Uterus (tissue), 3 donors: ENCODE measurements at regions not wholly inside any gene's neighbourhood (a gene's known extent, or its start where the extent isn't known, plus 50 kb on each side); places are given as distances from the start of the nearest gene placed in this dataset.

Experiments used
- DNase-seq, 2 donors: peaks; one replicate each; pipeline ENCODE4 v3.0.0-alpha.2; 2019 to 2020
- H3K27ac ChIP-seq, 2 donors: fragments of 200-600 bp; sonication (generic); 1 replicate in 1 of 2; 2 replicates in 1 of 2; pipeline ENCODE4 v1.5.1; 2016 to 2018
- H3K27me3 ChIP-seq, 2 donors: fragments of 200-600 bp; sonication (generic); one replicate each; pipeline ENCODE4 v1.5.1; 2018 to 2019; ENCODE audit warnings: control low read depth in 1 of 2
- H3K36me3 ChIP-seq, 2 donors: fragments of 200-600 bp; sonication (generic); one replicate each; pipeline ENCODE4 v1.5.1; 2019; ENCODE audit warnings: control low read depth in 1 of 2
- H3K4me1 ChIP-seq, 2 donors: fragments of 200-600 bp; sonication (generic); one replicate each; pipeline ENCODE4 v1.5.1; 2018 to 2019; ENCODE audit warnings: control low read depth in 1 of 2
- H3K4me3 ChIP-seq, 2 donors: fragments of 200-600 bp; sonication (generic); 1 replicate in 1 of 2; 2 replicates in 1 of 2; pipeline ENCODE4 v1.5.1; 2018 to 2019; ENCODE audit warnings: mild to moderate bottlenecking in 1 of 2
- H3K9me3 ChIP-seq, 2 donors: fragments of 200-600 bp; sonication (generic); one replicate each; pipeline ENCODE4 v1.5.1; 2019; ENCODE audit warnings: control low read depth in 1 of 2
- POLR2A ChIP-seq, 2 donors: fragments of 450-650 bp; IDR thresholded peaks; one replicate each; pipeline ENCODE4 v1.6.1; 2016; ENCODE audit warnings: antibody characterized with exemption in 2 of 2, mild to moderate bottlenecking in 1 of 2, moderate library complexity in 1 of 2
- intact Hi-C: fragments of 100-400 bp; cut with DNase I; formaldehyde crosslinking; loops from one replicate; pipeline ENCODE4 v1.15.1; 2023; ENCODE audit warnings: low total_unique reads
- TF ChIP-seq, protein P1 (sequence below), 4 experiments: fragments of 200-600 bp in 2 of 4; fragments of 450-650 bp in 2 of 4; sonication (generic) in 2 of 4; IDR thresholded peaks; one replicate each; pipeline ENCODE4 v1.5.1; 2016 to 2019; ENCODE audit warnings: antibody characterized with exemption in 4 of 4, mild to moderate bottlenecking in 2 of 4, moderate library complexity in 1 of 4
- donor health status: DM: yes; HTN: yes; CAD: no.

DNA sequence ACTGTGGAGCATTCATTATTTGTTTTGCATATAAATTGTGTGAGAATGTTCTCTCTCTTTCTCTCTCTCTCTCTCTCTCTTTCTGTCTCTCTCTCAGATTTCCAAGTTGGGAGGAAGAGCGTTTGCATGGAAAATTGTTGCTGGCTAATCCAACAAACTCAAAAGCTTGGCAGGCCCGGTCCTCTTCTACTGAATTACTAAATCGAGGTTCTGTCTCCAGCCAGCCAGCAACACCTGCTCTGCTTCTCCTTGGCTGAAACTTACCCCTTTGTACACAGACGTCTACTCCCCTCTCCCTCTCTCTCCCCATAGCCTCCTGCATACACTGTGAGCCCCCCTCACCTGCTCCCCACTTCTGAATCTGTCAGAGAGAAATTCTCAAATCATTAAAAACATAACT, 996.4 kb upstream of the AUTS2 start:
- Histone ChIP-seq H3K9me3 (no peaks in the 10 kb centered on the region), H3K4me3 (no peak overlapping the region), H3K27ac (no peak overlapping the region), H3K27me3 (no peaks in the 10 kb centered on the region), H3K4me1 (no peaks in the 10 kb centered on the region), H3K36me3 (no peaks in the 10 kb centered on the region)
- TF ChIP-seq, protein P1, sequence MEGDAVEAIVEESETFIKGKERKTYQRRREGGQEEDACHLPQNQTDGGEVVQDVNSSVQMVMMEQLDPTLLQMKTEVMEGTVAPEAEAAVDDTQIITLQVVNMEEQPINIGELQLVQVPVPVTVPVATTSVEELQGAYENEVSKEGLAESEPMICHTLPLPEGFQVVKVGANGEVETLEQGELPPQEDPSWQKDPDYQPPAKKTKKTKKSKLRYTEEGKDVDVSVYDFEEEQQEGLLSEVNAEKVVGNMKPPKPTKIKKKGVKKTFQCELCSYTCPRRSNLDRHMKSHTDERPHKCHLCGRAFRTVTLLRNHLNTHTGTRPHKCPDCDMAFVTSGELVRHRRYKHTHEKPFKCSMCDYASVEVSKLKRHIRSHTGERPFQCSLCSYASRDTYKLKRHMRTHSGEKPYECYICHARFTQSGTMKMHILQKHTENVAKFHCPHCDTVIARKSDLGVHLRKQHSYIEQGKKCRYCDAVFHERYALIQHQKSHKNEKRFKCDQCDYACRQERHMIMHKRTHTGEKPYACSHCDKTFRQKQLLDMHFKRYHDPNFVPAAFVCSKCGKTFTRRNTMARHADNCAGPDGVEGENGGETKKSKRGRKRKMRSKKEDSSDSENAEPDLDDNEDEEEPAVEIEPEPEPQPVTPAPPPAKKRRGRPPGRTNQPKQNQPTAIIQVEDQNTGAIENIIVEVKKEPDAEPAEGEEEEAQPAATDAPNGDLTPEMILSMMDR (IDR thresholded peaks at IDR 0.05), result no peak
- no peak for TF ChIP-seq POLR2A (IDR thresholded peaks at IDR 0.05)
- no peak for DNase-seq
- intact Hi-C loops, result no loop called here

DNA sequence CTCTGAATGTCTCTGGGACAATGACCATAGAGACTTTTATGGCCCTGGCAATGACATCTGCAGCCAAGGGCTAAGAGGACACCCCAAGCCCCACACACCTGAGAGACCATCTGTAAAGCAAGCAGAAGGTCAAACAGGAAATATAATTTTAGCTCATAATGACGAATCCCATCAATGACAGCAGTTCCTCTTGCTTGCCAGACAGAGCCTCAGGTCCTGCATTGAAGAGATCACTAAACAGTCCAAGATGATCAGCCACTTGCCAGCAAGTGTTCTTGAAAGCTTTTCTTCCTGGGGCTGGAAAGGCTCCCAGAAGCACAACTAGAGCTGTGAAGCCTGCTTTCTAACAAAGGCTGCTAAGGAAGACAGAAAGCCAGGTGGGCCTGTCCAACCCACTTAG, 993.7 kb upstream of the AUTS2 start:
- Histone ChIP-seq H3K9me3 (no peaks in the 10 kb centered on the region), H3K4me3 (no peak overlapping the region), H3K27ac (no peak overlapping the region), H3K27me3 (no peaks in the 10 kb centered on the region), H3K4me1 (no peaks in the 10 kb centered on the region), H3K36me3 (no peaks in the 10 kb centered on the region)
- no peak for TF ChIP-seq POLR2A (IDR thresholded peaks at IDR 0.05)
- TF ChIP-seq, protein P1 (IDR thresholded peaks at IDR 0.05), result no peak
- no peak for DNase-seq
- intact Hi-C loops, result no loop called here

DNA sequence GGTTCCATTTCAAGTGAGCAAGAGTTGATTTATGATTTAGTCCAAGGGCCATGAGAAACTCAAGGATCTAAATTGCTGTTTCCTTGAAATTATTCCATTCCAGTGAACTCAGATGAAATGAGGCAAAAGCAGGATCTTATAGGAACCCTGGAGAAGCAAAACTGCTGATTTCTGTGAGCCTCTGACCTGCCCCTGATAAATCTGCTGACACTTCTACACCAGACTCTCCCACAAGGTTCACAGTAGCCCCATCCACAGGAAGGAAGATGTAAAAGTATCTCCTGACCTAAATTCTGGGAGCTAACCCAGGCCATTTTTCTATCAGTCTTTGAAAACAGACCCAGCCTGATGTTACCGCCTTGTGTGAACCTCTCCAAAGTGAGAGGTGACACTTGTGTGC, 987.6 kb upstream of the AUTS2 start:
- Histone ChIP-seq H3K4me1 (no peaks in the 10 kb centered on the region), H3K27ac (no peak overlapping the region), H3K4me3 (no peak overlapping the region), H3K36me3 (no peaks in the 10 kb centered on the region), H3K9me3 (no peaks in the 10 kb centered on the region), H3K27me3 (no peaks in the 10 kb centered on the region)
- DNase-seq, result no peak
- intact Hi-C loops, result no loop called here
- no peak for TF ChIP-seq POLR2A (IDR thresholded peaks at IDR 0.05)
- TF ChIP-seq, protein P1 (IDR thresholded peaks at IDR 0.05), result no peak

DNA sequence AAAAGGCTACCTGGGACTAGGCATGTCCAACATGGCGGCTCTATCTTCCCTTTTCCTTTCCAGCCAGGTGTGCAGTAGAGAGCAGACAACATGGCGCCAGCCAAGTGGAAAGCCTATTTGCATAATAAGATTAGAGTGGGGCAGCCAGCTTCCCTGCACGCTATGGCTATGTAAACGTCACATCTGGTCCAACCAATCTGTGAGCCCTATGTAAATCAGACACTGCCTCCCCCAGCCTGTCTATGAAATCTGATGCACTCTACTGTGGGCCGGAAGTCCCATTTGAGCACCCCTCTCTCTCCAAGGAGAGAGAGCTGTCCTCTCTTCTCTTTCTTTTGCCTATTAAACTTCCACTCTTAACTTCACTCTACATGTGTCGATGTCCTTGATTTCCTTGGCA, 984.9 kb upstream of the AUTS2 start:
- Histone ChIP-seq H3K4me1 (no peaks in the 10 kb centered on the region), H3K27me3 (no peaks in the 10 kb centered on the region), H3K27ac (no peak overlapping the region), H3K9me3 (no peaks in the 10 kb centered on the region), H3K36me3 (no peaks in the 10 kb centered on the region), H3K4me3 (no peak overlapping the region)
- DNase-seq, result no peak
- TF ChIP-seq POLR2A (IDR thresholded peaks at IDR 0.05), result no peak
- TF ChIP-seq, protein P1 (IDR thresholded peaks at IDR 0.05), result no peak
- intact Hi-C loops, result no loop called here

DNA sequence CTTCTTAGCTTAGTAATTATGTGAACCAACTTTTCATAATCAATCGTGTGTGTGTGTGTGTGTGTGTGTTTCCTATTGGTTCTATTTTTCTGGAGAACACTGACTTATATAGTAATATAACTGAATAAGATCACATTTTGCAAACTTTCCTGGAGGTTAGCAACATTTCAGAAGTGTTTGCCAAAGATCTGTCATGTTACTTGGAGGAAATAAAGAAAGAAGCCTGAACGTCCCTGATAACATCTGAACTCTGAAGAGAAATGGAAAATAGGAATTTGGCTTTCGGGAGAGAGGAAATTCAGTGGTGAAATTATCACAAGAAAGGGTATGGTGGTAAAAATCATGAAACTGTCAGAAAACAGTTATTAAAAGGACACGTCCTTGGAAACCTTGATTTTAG, 984.4 kb upstream of the AUTS2 start:
- no peaks in the 10 kb centered on the region for H3K4me1 ChIP-seq
- no peak for DNase-seq
- TF ChIP-seq, protein P1 (IDR thresholded peaks at IDR 0.05), result no peak
- no peak for TF ChIP-seq POLR2A (IDR thresholded peaks at IDR 0.05)
- no peaks in the 10 kb centered on the region for H3K9me3 ChIP-seq
- H3K27me3 ChIP-seq, result no peaks in the 10 kb centered on the region
- H3K4me3 ChIP-seq, result no peak overlapping the region
- no peaks in the 10 kb centered on the region for H3K36me3 ChIP-seq
- intact Hi-C loops, result no loop called here
- H3K27ac ChIP-seq, result no peak overlapping the region
